OCI-LY1 (cell line): ENCODE measurements at regions not wholly inside any gene's neighbourhood (a gene's known extent, or its start where the extent isn't known, plus 50 kb on each side); places are given as distances from the start of the nearest gene placed in this dataset.

ENCODE experiments used
- H2AFZ ChIP-seq: fragments of 200-600 bp; sonication (generic), shearing (Covaris generic); 2 replicates; pipeline ENCODE4 v1.6.0; 2014; ENCODE audit warnings: antibody characterized with exemption, mild to moderate bottlenecking, low read length
- H3F3A ChIP-seq: fragments of 200-600 bp; sonication (generic), shearing (Covaris generic); 2 replicates; pipeline ENCODE4 v1.6.0; 2014; ENCODE audit warnings: mild to moderate bottlenecking, antibody characterized with exemption, low read length, moderate library complexity; ENCODE audit not compliant: insufficient read depth
- H3K27ac ChIP-seq: fragments of 200-600 bp; sonication (generic); 2 replicates; pipeline ENCODE4 v1.5.1; 2014; ENCODE audit warnings: low read length, mixed run types, mild to moderate bottlenecking, low read depth; ENCODE audit not compliant: poor library complexity, severe bottlenecking
- H3K27me3 ChIP-seq: fragments of 200-600 bp; sonication (generic); 2 replicates; pipeline ENCODE4 v1.6.0; 2014; ENCODE audit warnings: antibody characterized with exemption, mild to moderate bottlenecking, low read length, moderate library complexity; ENCODE audit not compliant: insufficient read depth
- H3K36me3 ChIP-seq: fragments of 200-600 bp; sonication (generic); 2 replicates; pipeline ENCODE4 v1.6.1; 2014; ENCODE audit warnings: mild to moderate bottlenecking, antibody characterized with exemption, low read length, moderate library complexity, mixed read lengths; ENCODE audit not compliant: insufficient read depth
- H3K4me1 ChIP-seq: fragments of 200-600 bp; sonication (generic); 2 replicates; pipeline ENCODE4 v1.5.1; 2014; ENCODE audit warnings: mild to moderate bottlenecking, low read length, moderate library complexity; ENCODE audit not compliant: insufficient read depth, severe bottlenecking
- H3K4me2 ChIP-seq: fragments of 200-600 bp; sonication (generic), shearing (Covaris generic); 2 replicates; pipeline ENCODE4 v1.6.1; 2014; ENCODE audit warnings: low read length
- H3K4me3 ChIP-seq: fragments of 200-600 bp; sonication (generic); 2 replicates; pipeline ENCODE4 v1.5.1; 2014; ENCODE audit warnings: low read length, low read depth, mild to moderate bottlenecking, mixed read lengths; ENCODE audit not compliant: poor library complexity, severe bottlenecking
- H3K79me2 ChIP-seq: fragments of 200-600 bp; shearing (Covaris generic); 2 replicates; pipeline ENCODE4 v1.6.1; 2016; ENCODE audit warnings: mixed run types, low read length, mixed read lengths; ENCODE audit not compliant: insufficient read depth
- H3K9ac ChIP-seq: fragments of 200-600 bp; sonication (generic), shearing (Covaris generic); 2 replicates; pipeline ENCODE4 v1.6.1; 2014; ENCODE audit warnings: mild to moderate bottlenecking, low read length, mixed read lengths
- H3K9me2 ChIP-seq: fragments of 200-600 bp; sonication (generic), shearing (Covaris generic); 2 replicates; pipeline ENCODE4 v1.6.1; 2014; ENCODE audit warnings: low read depth, mild to moderate bottlenecking, low read length, mixed read lengths
- H3K9me3 ChIP-seq: fragments of 200-600 bp; shearing (Covaris generic); 2 replicates; pipeline ENCODE4 v1.6.1; 2014; ENCODE audit warnings: low read length, mixed read lengths
- H4K20me1 ChIP-seq: fragments of 200-600 bp; sonication (generic), shearing (Covaris generic); 2 replicates; pipeline ENCODE4 v1.6.0; 2016; ENCODE audit warnings: mild to moderate bottlenecking, low read length; ENCODE audit not compliant: insufficient read depth
- CTCF ChIP-seq: fragments of 200-600 bp; sonication (generic), shearing (Covaris generic); IDR thresholded peaks from 2 replicates; pipeline ENCODE4 v1.5.1; 2017; ENCODE audit warnings: mild to moderate bottlenecking, antibody characterized with exemption, low read length, moderate library complexity, mixed read lengths
- EZH2 ChIP-seq: fragments of 200-600 bp; sonication (generic), shearing (Covaris generic); IDR thresholded peaks from 2 replicates; pipeline ENCODE4 v1.8.0; 2017; ENCODE audit warnings: borderline replicate concordance, mixed run types, mild to moderate bottlenecking, antibody characterized with exemption, low read length, moderate library complexity, mixed read lengths

GRCh38 chr21:38625000-38625399, 126.7 kb upstream of the ERG start:
- Histone ChIP-seq H3K9me3 (no peaks in the 10 kb centered on the region), H3K79me2 (no peaks in the 10 kb centered on the region), H3K9me2 (no peaks in the 10 kb centered on the region)

DNA sequence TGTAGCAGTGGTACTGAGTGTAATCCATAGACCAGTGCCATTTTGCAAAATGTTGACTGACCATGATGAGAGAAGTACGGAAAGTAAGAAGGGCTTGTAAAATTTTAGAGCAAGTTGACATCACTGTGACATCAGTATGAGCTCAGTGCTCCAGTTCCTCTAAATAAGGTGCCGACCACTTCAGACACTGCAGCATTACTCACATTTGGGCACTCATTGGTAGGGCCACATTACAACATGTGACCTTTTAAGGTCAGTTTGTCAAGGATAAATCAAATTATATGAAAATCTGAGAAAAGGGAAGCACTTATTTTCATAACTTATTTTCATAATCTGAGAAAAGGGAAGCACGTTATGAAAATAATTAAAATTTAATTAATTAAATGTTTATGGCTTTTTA, 128.0 kb upstream of the ERG start:
- Histone ChIP-seq H3F3A (no peaks in the 10 kb centered on the region), H4K20me1 (no peaks in the 10 kb centered on the region), H3K4me1 (no peaks in the 10 kb centered on the region), H3K27ac (no peak overlapping the region), H3K36me3 (no peaks in the 10 kb centered on the region), H3K9ac (no peak overlapping the region), H3K4me2 (no peak overlapping the region), H3K9me2 (no peaks in the 10 kb centered on the region), H3K27me3 (no peaks in the 10 kb centered on the region), H3K9me3 (no peaks in the 10 kb centered on the region), H3K4me3 (no peak overlapping the region), H3K79me2 (no peaks in the 10 kb centered on the region), H2AFZ (no peak overlapping the region)
- TF ChIP-seq EZH2 (no peak), CTCF (no peak)

More at GRCh38 chr21:38625000-38625399, 126.7 kb upstream of the ERG start:
- H3K4me2 ChIP-seq: no peak overlapping the region
- no peaks in the 10 kb centered on the region for H3K36me3 ChIP-seq
- no peak overlapping the region for H2AFZ ChIP-seq
- no peak overlapping the region for H3K27ac ChIP-seq
- no peak overlapping the region for H3K9ac ChIP-seq
- H3K4me3 ChIP-seq: no peak overlapping the region
- H4K20me1 ChIP-seq: no peaks in the 10 kb centered on the region
- no peaks in the 10 kb centered on the region for H3K27me3 ChIP-seq
- H3K4me1 ChIP-seq: no peaks in the 10 kb centered on the region
- TF ChIP-seq CTCF: no peak
- TF ChIP-seq EZH2: no peak
- H3F3A ChIP-seq: no peaks in the 10 kb centered on the region

DNA sequence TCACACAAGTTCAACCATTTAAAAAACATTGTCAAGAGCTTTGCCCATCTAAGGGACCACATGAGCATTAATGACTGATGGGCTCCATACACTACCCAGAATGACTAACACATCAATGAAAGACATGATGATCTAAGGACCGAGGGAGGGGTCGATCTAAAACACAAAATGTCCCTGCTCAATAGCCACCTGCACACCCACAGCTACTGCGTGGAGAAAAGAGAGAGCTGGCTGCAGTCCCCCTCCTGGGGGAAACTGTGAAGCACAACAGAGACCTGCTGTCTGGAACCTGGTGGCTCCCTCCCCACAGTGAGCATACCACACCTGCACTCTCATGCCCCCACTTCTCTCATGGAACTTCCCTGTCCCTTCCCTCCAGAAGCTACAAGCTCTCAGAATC, 130.1 kb upstream of the ERG start:
- Histone ChIP-seq H3K4me3 (no peak overlapping the region), H3K9me2 (no peaks in the 10 kb centered on the region), H3K27ac (no peak overlapping the region), H3K9ac (no peak overlapping the region), H2AFZ (no peak overlapping the region), H3K79me2 (no peaks in the 10 kb centered on the region), H4K20me1 (no peaks in the 10 kb centered on the region), H3K36me3 (no peaks in the 10 kb centered on the region), H3K4me1 (no peaks in the 10 kb centered on the region), H3K4me2 (no peak overlapping the region), H3K27me3 (no peaks in the 10 kb centered on the region), H3K9me3 (no peaks in the 10 kb centered on the region), H3F3A (no peaks in the 10 kb centered on the region)
- TF ChIP-seq EZH2 (no peak), CTCF (no peak)
